IPS DF 4.7 (cell line): ENCODE measurements at regions not wholly inside any gene's neighbourhood (a gene's known extent, or its start where the extent isn't known, plus 50 kb on each side); places are given as distances from the start of the nearest gene placed in this dataset.
"Not testable (repeated sequence)": the region's sequence is repeated elsewhere in the genome, so short reads cannot be mapped to it uniquely, and the experiment has no call there.

Source experiments
- DNase-seq: peaks from one replicate; pipeline ENCODE4 v3.0.0-alpha.2; 2013; ENCODE audit warnings: low spot score; ENCODE audit errors: extremely low read depth

GRCh38 chr4:66443008-66443407, 772.7 kb upstream of the EPHA5 start:
- no peak for DNase-seq

- DNase-seq: no peak
These were observed 769.2 kb upstream of the EPHA5 start for GRCh38 chr4:66439508-66439907.

GRCh38 chr4:66433706-66434105, 763.4 kb upstream of the EPHA5 start:
- DNase-seq: no peak

GRCh38 chr4:66430856-66431255, 760.6 kb upstream of the EPHA5 start:
- no peak for DNase-seq

GRCh38 chr4:66429276-66429675, 759.0 kb upstream of the EPHA5 start:
- DNase-seq: no peak

GRCh38 chr4:66416425-66416824, 746.1 kb upstream of the EPHA5 start:
- DNase-seq: no peak

- no peak for DNase-seq
These were observed 733.9 kb upstream of the EPHA5 start for GRCh38 chr4:66404141-66404540.

- DNase-seq: no peak
These were observed 706.6 kb upstream of the EPHA5 start for GRCh38 chr4:66376921-66377320.

GRCh38 chr4:66376396-66376795, 706.1 kb upstream of the EPHA5 start:
- no peak for DNase-seq

- no peak for DNase-seq
These were observed 703.0 kb upstream of the EPHA5 start for GRCh38 chr4:66373268-66373667.

- no peak for DNase-seq
These were observed 702.4 kb upstream of the EPHA5 start for GRCh38 chr4:66372706-66373105.

- no peak for DNase-seq
These were observed 696.9 kb upstream of the EPHA5 start for GRCh38 chr4:66367043-66367660.

- not testable (repeated sequence) for DNase-seq
These were observed 690.1 kb upstream of the EPHA5 start for GRCh38 chr4:66360395-66360794.

- DNase-seq: no peak
These were observed 687.0 kb upstream of the EPHA5 start for GRCh38 chr4:66357316-66357715.

GRCh38 chr4:66355328-66355727, 685.0 kb upstream of the EPHA5 start:
- DNase-seq: no peak

- DNase-seq: no peak
These were observed 681.5 kb upstream of the EPHA5 start for GRCh38 chr4:66351761-66352160.

- no peak for DNase-seq
These were observed 670.1 kb upstream of the EPHA5 start for GRCh38 chr4:66340286-66340893.

- DNase-seq: no peak
These were observed 668.7 kb upstream of the EPHA5 start for GRCh38 chr4:66339007-66339406.

- DNase-seq: no peak
These were observed 661.5 kb upstream of the EPHA5 start for GRCh38 chr4:66331761-66332160.

- DNase-seq: no peak
These were observed 659.8 kb upstream of the EPHA5 start for GRCh38 chr4:66330125-66330524.

GRCh38 chr4:66328803-66329574, 658.7 kb upstream of the EPHA5 start:
- no peak for DNase-seq

- no peak for DNase-seq
These were observed 637.6 kb upstream of the EPHA5 start for GRCh38 chr4:66307641-66308438.
